ENCODE measurements at regions not wholly inside any gene's neighbourhood (a gene's known extent, or its start where the extent isn't known, plus 50 kb on each side); places are given as distances from the start of the nearest gene placed in this dataset.
"Not testable (repeated sequence)": the region's sequence is repeated elsewhere in the genome, so short reads cannot be mapped to it uniquely, and the experiment has no call there.

- H3K27ac Mint-ChIP-seq = no peak overlapping the region
- Histone ChIP-seq H3K9me3 (ENCODE audit: control insufficient read depth, insufficient read depth, low read length) (no peaks in the 10 kb centered on the region), H3K36me3 (ENCODE audit: control insufficient read depth, insufficient read depth, low read length) (no peaks in the 10 kb centered on the region), H3K27ac (ENCODE audit: low read length) (no peak overlapping the region), H3K4me3 (ENCODE audit: low read length) (no peak overlapping the region), H3K27me3 (ENCODE audit: control insufficient read depth, insufficient read depth, low read length) (no peaks in the 10 kb centered on the region), H3K4me1 (ENCODE audit: control insufficient read depth, insufficient read depth, low read length) (peaks cover 31% of the 10 kb centered on the region)
- peaks cover 25 to 37% of the 10 kb centered on the region in 2 donors for H3K4me1 Mint-ChIP-seq
- no peak overlapping the region for H3K4me3 Mint-ChIP-seq
- H3K27me3 Mint-ChIP-seq (ENCODE audit: low read depth in 2 of 2) = peaks cover 6 to 22% of the 10 kb centered on the region in 2 donors
- DNase-seq (no peak), ATAC-seq (no peak)
- H3K9me3 Mint-ChIP-seq = no peaks in the 10 kb centered on the region
- H3K36me3 Mint-ChIP-seq = no peaks in the 10 kb centered on the region
- 94% methylated on average over 4 of the region's 4 CpGs for WGBS (ENCODE audit: insufficient coverage)
- intact Hi-C loops (cut with micrococcal nuclease) = no loop called here
- no peak for TF ChIP-seq CTCF (IDR thresholded peaks at IDR 0.05)
Measured at GRCh38 chr20:17863209-17863576, 105.4 kb downstream of the SNX5 start.

GRCh38 chr20:17862171-17862570 lies 106.4 kb downstream of the SNX5 start:
- Mint-ChIP-seq H3K27ac (peak overlapping the region in 1 of 2 donors; percentile 16), H3K27me3 (ENCODE audit: low read depth in 2 of 2) (peaks cover 5 to 21% of the 10 kb centered on the region in 2 donors), H3K4me3 (no peak overlapping the region), H3K36me3 (no peaks in the 10 kb centered on the region), H3K4me1 (peaks cover 32 to 44% of the 10 kb centered on the region in 2 donors), H3K9me3 (no peaks in the 10 kb centered on the region)
- TF ChIP-seq CTCF (IDR thresholded peaks at IDR 0.05) = no peak
- DNase-seq (no peak), ATAC-seq (no peak)
- intact Hi-C loops (cut with micrococcal nuclease) = no loop called here
- Histone ChIP-seq H3K27ac (ENCODE audit: low read length) (no peak overlapping the region), H3K4me1 (ENCODE audit: control insufficient read depth, insufficient read depth, low read length) (peaks cover 41% of the 10 kb centered on the region), H3K4me3 (ENCODE audit: low read length) (no peak overlapping the region), H3K36me3 (ENCODE audit: control insufficient read depth, insufficient read depth, low read length) (no peaks in the 10 kb centered on the region), H3K27me3 (ENCODE audit: control insufficient read depth, insufficient read depth, low read length) (no peaks in the 10 kb centered on the region), H3K9me3 (ENCODE audit: control insufficient read depth, insufficient read depth, low read length) (no peaks in the 10 kb centered on the region)
- WGBS (ENCODE audit: insufficient coverage) = 88% methylated on average over 1 of the region's 1 CpG

GRCh38 chr20:17861620-17862019 lies 107.0 kb downstream of the SNX5 start:
- H3K27ac Mint-ChIP-seq; ATAC-seq; H3K27ac ChIP-seq (ENCODE audit: low read length); H3K4me3 Mint-ChIP-seq; DNase-seq; H3K36me3 Mint-ChIP-seq; H3K9me3 ChIP-seq (ENCODE audit: control insufficient read depth, insufficient read depth, low read length); H3K4me3 ChIP-seq (ENCODE audit: low read length); H3K36me3 ChIP-seq (ENCODE audit: control insufficient read depth, insufficient read depth, low read length); H3K9me3 Mint-ChIP-seq; H3K27me3 ChIP-seq (ENCODE audit: control insufficient read depth, insufficient read depth, low read length); intact Hi-C loops (cut with micrococcal nuclease): not testable (repeated sequence)
- 76% methylated on average over 9 of the region's 9 CpGs for WGBS (ENCODE audit: insufficient coverage)
- H3K4me1 ChIP-seq (ENCODE audit: control insufficient read depth, insufficient read depth, low read length) = peaks cover 47% of the 10 kb centered on the region
- H3K4me1 Mint-ChIP-seq = peaks cover 38 to 49% of the 10 kb centered on the region in 2 donors
- peaks cover 5 to 21% of the 10 kb centered on the region in 2 donors for H3K27me3 Mint-ChIP-seq (ENCODE audit: low read depth in 2 of 2)

GRCh38 chr20:17860301-17861197 lies 108.0 kb downstream of the SNX5 start:
- no peak for TF ChIP-seq CTCF (IDR thresholded peaks at IDR 0.05)
- H3K27me3 ChIP-seq (ENCODE audit: control insufficient read depth, insufficient read depth, low read length) = no peaks in the 10 kb centered on the region
- Mint-ChIP-seq H3K4me3 (peak overlapping the region; percentile 35), H3K9me3 (no peaks in the 10 kb centered on the region), H3K4me1 (peaks cover 45 to 60% of the 10 kb centered on the region in 2 donors), H3K27me3 (ENCODE audit: low read depth in 2 of 2) (peaks cover 5 to 18% of the 10 kb centered on the region in 2 donors), H3K36me3 (no peaks in the 10 kb centered on the region), H3K27ac (peak overlapping the region in 1 of 2 donors; percentile 77)
- no peak for ATAC-seq
- H3K36me3 ChIP-seq (ENCODE audit: control insufficient read depth, insufficient read depth, low read length) = no peaks in the 10 kb centered on the region
- intact Hi-C loops (cut with micrococcal nuclease) = no loop called here
- no peak for DNase-seq
- WGBS (ENCODE audit: insufficient coverage) = 68% methylated on average over 15 of the region's 15 CpGs
- peaks cover 53% of the 10 kb centered on the region for H3K4me1 ChIP-seq (ENCODE audit: control insufficient read depth, insufficient read depth, low read length)
- H3K4me3 ChIP-seq (ENCODE audit: low read length) = no peak overlapping the region
- H3K27ac ChIP-seq (ENCODE audit: low read length) = no peak overlapping the region
- no peaks in the 10 kb centered on the region for H3K9me3 ChIP-seq (ENCODE audit: control insufficient read depth, insufficient read depth, low read length)
